Ovary (tissue), 3 donors: ENCODE measurements at regions not wholly inside any gene's neighbourhood (a gene's known extent, or its start where the extent isn't known, plus 50 kb on each side); places are given as distances from the start of the nearest gene placed in this dataset.
"Not testable (repeated sequence)": the region's sequence is repeated elsewhere in the genome, so short reads cannot be mapped to it uniquely, and the experiment has no call there.

Source experiments
- CTCF ChIP-seq, 3 donors: fragments of 450-650 bp in 2 of 3; fragments of 200-600 bp in 1 of 3; IDR thresholded peaks; one replicate each; pipeline versions ENCODE4 v1.5.1 to v1.8.0; 2016 to 2022; ENCODE audit warnings: antibody characterized with exemption in 3 of 3, mild to moderate bottlenecking in 1 of 3
- POLR2A ChIP-seq: fragments of 450-650 bp; IDR thresholded peaks from one replicate; pipeline ENCODE4 v1.6.1; 2017; ENCODE audit warnings: antibody characterized with exemption, mild to moderate bottlenecking, moderate library complexity
- donor health status: DM: no; HTN: no; CAD: no.

- TF ChIP-seq CTCF (IDR thresholded peaks at IDR 0.05); POLR2A: not testable (repeated sequence)
Observed at GRCh38 chr1:119256089-119256488, 112.5 kb upstream of the HAO2 start.
